ENCODE measurements at regions not wholly inside any gene's neighbourhood (a gene's known extent, or its start where the extent isn't known, plus 50 kb on each side); places are given as distances from the start of the nearest gene placed in this dataset.

GRCh38 chr14:53683229-53683628, 273.4 kb downstream of the BMP4 start:
- no peak for TF ChIP-seq CTCF (IDR thresholded peaks at IDR 0.05; ENCODE audit: extremely low read depth, missing control alignments)
- no peak for DNase-seq (ENCODE audit: low spot score)

DNA sequence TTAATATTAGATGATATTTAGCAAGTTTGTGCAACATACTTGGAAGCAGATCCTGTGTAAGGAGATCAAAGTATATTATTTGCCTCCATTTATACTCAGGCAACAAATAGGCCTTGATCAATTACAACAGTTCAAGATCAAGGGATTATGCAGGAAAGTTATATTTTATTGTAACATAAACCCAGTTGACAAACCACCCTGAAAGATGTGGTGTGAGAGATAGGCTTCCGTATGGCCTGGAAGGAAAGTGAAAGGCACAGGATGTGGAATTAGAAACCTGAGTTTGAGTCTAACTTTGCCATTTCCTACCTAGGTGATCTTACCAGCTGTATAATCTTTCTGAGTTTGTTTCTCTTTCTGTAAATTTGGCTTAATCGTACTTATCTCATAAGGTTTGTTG, 284.1 kb downstream of the BMP4 start:
- TF ChIP-seq CTCF (IDR thresholded peaks at IDR 0.05; ENCODE audit: extremely low read depth, missing control alignments): no peak
- no peak for DNase-seq (ENCODE audit: low spot score)

- no peak for DNase-seq (ENCODE audit: low spot score)
- no peak for TF ChIP-seq CTCF (IDR thresholded peaks at IDR 0.05; ENCODE audit: extremely low read depth, missing control alignments)
Observed at GRCh38 chr14:53670701-53671100, 285.9 kb downstream of the BMP4 start.

GRCh38 chr14:53668897-53669296, 287.7 kb downstream of the BMP4 start:
- no peak for TF ChIP-seq CTCF (IDR thresholded peaks at IDR 0.05; ENCODE audit: extremely low read depth, missing control alignments)
- no peak for DNase-seq (ENCODE audit: low spot score)

DNA sequence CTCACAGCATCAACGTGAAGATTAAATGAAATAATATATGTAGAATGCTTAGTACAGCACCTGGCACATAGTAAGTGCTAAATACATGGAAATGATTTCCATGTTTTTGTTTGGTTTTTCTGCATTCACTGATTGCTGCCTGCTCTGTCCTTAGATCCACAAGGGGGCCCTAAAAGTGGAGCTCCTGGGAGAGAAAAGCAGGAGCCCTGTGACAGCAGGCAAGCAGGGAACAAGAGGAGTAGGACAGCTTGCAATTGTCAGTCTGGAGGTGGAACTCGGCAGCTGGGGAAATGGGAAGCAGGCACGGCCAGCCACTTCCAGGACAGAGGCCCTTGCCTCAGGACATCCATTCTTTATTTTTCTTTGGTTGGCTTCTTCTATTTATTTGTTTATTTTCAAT, 292.9 kb downstream of the BMP4 start:
- no peak for TF ChIP-seq CTCF (IDR thresholded peaks at IDR 0.05; ENCODE audit: extremely low read depth, missing control alignments)
- DNase-seq (ENCODE audit: low spot score): no peak

DNA sequence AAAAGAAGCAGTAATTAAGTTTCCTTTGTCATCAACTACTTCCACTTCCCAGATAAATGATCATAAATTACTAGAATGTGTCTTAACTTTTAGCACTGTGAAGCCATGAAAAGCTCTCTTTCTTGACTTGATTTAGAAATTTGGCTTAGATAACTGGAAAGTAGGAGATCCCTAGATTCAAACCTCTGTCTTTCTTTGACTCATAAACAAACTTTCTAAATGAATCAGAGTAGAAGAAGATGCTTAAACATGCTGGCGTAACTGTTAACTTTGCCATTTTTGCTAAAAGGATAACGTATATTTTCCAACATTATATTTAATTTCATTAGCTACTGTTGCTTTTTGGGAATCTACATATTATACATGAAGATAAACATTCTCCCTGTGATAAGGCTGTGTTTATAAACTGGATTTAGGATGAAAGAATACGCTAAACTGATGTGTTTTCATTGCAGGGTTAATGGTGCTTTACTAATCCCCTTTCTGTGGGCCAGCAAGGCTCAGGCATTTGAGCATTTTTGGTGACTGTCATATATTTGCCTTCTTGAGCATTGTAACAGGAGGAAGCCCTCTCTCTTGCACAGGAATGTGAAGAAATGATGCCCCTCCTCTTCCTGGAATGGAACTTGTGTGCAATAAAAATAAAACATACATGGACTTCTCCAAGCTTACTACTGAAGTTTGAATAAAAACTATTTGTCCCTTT, 301.4 kb downstream of the BMP4 start:
- peak; percentile 32 for DNase-seq (ENCODE audit: low spot score)
- TF ChIP-seq CTCF (IDR thresholded peaks at IDR 0.05; ENCODE audit: extremely low read depth, missing control alignments): no peak

GRCh38 chr14:53652068-53652467, 304.6 kb downstream of the BMP4 start:
- DNase-seq (ENCODE audit: low spot score): no peak
- TF ChIP-seq CTCF (IDR thresholded peaks at IDR 0.05; ENCODE audit: extremely low read depth, missing control alignments): no peak

All from GM20000 (cell line).